Activated CD4-positive, alpha-beta T cell treated with anti-CD3 and anti-CD28 coated beads, Interleukin-2, amount 50 U/mL, for 16 hours (primary cell): ENCODE measurements at regions not wholly inside any gene's neighbourhood (a gene's known extent, or its start where the extent isn't known, plus 50 kb on each side); places are given as distances from the start of the nearest gene placed in this dataset.

Source experiments
- DNase-seq: peaks from one replicate; pipeline ENCODE4 v3.0.0-alpha.2; 2020

- DNase-seq: no peak
Observed at GRCh38 chr2:145137211-145137610, 617.3 kb upstream of the ZEB2 start.

- no peak for DNase-seq
Observed at GRCh38 chr2:145136702-145137101, 616.8 kb upstream of the ZEB2 start.

DNA sequence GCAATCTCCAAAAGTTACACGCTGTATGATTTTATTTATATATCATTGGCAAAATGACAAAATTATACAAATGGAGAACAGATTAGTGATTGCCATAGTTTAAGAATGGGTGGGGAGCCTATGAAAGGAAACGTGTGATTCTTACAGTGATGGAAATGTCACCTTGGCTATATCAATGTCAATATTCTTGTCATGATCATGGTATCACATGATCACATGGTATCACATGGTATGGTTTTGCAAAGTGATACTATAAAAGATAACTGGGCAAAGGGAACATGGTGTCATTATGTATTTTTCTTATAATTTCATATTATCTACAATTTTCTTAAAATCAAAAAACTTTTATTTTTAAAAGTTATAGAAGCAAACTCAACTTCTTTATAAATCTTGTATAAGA lies 606.2 kb upstream of the ZEB2 start:
- no peak for DNase-seq

DNA sequence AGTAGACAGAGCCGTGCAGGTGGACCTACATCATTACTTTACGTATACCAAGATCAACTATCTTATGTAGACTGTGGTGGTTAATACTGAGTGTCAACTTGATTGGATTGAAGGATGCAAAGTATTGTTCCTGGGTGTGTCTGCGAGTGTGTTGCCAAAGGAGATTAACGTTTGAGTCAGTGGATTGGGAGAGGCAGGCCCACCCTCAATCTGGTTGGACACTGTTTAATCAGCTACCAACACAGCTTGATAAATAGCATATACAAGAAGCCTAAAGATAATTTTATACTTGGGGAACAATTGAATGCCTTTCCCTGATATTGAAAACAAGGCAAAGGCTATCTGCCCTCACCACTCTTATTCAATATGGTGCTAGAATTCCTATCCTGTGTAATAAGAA lies 604.2 kb upstream of the ZEB2 start:
- no peak for DNase-seq

- DNase-seq: no peak
Observed at GRCh38 chr2:145123606-145124005, 603.7 kb upstream of the ZEB2 start.

DNA sequence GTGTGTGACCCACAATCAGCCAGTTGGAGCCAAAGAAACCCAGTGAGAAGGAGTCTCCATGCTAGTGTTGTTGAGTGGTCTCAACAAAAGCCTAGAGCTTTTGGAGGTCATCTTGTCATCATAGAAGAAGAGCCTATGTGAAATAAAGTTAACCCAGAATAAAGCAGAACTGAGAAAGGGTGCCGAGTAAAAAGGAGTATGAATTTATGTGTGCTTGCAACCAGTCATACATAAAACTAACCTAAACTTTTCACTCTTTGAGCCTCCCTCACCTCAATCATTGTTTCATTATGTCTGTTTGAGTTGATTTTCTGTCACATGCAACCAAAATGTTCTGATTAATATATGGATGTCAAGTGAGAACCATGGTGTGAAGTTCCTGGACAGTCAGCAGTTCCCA lies 599.3 kb upstream of the ZEB2 start:
- DNase-seq: no peak

- DNase-seq: no peak
Observed at GRCh38 chr2:145116834-145117725, 597.2 kb upstream of the ZEB2 start.

DNA sequence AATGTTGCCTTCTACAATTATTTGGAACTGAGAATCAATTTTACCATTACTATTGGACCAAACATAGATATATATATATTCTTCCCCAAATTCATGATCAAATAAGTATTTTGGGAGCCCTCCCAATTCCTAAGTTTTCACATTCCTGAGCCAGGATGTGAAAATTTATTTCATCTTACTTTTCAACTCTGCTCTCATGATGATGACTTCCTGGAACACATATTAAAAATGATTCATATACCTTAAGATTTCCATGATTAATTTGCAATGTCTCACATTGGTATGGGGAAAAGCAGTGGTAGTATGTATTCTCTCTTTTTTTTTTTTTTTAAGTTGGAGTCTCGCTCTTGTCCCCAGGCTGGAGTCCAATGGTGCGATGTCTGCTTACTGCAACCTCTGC lies 596.1 kb upstream of the ZEB2 start:
- no peak for DNase-seq

DNA sequence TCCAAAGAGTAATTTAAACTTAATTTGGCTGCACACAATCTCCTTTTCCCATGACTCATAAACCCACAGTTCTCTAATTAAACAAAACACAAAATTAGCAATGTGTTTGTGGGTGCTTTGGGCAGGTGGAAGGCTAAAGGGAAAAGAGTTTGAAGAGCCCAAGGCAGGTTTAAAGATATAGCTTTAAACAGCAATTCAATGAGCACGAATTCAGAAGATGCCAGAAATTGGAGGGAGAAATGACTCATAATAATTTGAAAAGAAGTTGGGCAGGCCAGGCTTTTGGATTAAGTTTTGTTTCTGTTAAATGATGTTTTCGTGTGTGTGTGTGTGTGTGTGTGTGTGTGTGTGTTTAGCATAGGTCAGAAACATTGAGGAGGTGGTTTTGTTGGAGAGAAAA lies 594.8 kb upstream of the ZEB2 start:
- no peak for DNase-seq

DNA sequence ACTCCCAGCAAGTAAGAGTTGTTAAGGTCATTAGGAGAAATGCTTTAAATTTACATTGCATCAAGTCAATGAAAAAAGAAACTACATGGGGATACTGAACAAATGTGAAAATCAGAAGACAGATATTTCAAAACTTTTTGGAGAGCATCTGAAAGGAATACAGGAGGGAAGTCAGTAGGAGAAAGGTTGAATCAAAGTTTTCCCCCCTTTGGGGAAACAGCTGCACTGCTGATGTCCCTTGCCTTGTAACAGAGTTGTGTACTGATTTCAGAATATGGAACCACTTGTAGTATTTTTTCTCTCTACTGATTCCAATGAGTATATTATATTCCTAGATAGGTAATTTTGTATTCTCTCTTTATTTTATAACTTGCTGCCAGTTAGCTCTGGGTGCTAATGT lies 592.5 kb upstream of the ZEB2 start:
- DNase-seq: no peak

GRCh38 chr2:145110668-145111356 lies 590.9 kb upstream of the ZEB2 start:
- no peak for DNase-seq

DNA sequence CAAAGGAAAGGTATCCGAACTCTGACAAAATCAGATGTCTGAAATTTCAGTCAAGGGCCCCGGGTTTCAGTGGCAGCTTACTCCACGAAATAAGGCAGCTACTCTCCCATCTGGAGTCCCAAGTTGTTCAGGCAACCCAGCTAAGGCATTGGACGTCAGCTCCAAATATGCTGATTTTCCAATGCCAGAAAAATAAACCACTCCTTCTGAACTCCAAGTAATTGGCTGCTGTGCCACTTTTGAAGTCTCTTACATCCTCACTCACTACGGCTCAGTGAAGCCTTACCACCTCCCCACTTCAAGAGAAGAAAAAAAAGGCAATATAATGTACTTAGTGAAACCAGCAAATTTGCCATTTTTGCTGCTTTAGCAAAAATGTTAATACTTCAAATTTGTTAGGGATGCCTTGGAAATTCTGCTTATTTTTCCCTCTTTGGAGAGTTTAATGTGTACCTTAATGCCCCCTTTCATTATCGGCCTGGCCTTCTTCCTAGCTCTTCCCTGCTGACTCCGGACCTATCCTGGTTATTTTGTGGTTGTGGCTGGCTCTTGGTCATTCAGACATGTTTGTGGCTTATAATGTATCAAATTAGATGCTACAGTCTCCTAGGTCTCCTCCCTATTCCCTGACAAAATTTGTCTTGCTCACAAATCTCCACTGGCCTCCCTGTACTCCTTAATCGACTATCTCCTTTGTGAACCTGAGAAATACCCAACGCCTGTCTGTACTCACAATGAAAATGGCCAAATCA lies 589.2 kb upstream of the ZEB2 start:
- no peak for DNase-seq

GRCh38 chr2:145108361-145108778 lies 588.5 kb upstream of the ZEB2 start:
- DNase-seq: no peak

GRCh38 chr2:145106293-145106692 lies 586.4 kb upstream of the ZEB2 start:
- DNase-seq: no peak

DNA sequence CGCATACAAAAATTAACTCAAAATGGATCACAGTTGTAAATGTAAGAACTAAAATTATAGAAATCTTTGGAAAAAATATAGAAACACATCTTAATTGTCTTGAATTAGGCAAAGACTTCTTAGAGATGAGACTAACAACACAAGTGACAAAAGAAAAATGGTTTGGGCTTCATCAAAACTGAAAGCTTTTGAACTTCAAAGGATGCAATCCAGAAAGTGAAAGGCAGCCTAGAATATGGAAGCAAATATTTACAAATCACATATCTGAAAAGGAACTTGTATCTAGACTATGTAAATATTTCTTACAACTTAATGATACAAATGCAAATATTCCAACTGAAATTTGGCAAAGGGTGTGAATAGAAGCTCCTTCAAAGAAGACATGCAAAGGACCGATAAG lies 582.8 kb upstream of the ZEB2 start:
- no peak for DNase-seq

DNA sequence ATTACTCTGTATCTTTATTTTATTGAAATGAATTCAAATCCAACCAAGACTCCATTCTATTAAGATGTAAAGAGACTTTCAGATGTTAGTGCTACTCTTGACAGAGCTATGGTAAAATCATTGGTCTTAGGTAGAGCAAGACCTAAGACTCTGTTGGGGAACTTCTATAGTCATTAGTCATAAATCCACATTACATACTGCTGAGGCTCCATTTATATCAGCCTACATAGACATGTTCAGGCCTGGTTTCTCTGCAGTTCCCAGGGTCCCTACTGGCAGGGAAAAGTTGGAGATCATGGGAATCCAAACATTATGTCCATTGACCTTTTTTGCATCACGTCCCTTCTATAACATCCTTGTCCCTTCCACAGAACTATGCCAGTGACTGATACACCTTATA lies 580.4 kb upstream of the ZEB2 start:
- no peak for DNase-seq

- DNase-seq: no peak
Observed at GRCh38 chr2:145096582-145096981, 576.7 kb upstream of the ZEB2 start.

DNA sequence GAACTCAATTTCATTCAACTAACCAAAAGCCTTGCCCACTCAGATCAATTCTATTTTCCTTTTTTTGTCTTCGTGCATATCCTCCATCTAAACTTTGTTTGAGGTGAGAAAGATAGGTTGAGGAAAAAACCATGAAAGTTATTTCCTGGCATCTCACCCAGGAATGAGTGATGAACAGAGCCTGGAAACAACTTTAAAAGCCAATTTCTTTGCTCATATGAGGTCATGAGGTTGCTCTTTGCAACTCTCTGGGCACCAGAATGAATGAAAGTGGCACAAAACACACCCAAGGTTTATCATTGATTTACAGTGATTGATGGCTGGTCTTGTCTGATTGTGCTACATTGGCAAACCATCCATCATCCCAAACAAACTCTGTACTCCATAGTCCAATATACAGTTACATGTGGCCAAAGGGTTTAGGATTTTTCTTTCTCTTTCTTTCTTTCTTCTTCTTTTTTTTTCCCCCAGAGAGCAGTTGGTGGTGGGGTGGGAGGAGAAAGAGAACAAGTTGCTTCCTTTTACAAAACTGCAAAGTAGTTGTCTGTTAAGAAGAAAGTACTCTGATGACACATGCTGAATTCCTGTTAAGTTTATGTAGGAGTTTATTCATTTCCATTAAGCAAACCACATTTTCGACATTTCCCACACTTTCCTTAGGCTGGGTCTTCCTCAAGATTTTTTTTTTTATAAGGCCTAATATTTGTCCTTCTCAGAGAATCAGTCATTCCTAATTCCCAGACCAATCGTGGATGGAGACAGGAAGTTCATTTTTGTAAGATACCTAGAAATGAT lies 575.9 kb upstream of the ZEB2 start:
- no peak for DNase-seq

- no peak for DNase-seq
Observed at GRCh38 chr2:145094370-145094769, 574.5 kb upstream of the ZEB2 start.

DNA sequence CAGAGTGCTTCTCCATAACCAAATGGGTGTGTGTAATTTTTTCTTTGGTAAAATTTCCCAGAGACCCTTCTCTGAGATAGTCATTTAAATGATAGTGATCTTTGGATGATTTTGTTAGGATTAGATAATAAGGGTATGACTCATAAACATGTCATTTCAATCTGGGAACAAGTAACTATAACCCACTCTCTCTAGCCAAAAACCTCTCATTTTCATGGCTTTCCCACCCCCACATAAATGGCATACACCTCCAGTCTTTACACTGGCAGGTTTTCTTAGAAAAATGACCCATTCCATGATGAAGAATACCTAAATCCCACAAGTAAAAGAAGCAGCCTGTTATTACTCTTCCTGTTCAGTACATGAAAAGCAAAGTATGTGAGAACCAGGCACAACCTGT lies 572.0 kb upstream of the ZEB2 start:
- no peak for DNase-seq

DNA sequence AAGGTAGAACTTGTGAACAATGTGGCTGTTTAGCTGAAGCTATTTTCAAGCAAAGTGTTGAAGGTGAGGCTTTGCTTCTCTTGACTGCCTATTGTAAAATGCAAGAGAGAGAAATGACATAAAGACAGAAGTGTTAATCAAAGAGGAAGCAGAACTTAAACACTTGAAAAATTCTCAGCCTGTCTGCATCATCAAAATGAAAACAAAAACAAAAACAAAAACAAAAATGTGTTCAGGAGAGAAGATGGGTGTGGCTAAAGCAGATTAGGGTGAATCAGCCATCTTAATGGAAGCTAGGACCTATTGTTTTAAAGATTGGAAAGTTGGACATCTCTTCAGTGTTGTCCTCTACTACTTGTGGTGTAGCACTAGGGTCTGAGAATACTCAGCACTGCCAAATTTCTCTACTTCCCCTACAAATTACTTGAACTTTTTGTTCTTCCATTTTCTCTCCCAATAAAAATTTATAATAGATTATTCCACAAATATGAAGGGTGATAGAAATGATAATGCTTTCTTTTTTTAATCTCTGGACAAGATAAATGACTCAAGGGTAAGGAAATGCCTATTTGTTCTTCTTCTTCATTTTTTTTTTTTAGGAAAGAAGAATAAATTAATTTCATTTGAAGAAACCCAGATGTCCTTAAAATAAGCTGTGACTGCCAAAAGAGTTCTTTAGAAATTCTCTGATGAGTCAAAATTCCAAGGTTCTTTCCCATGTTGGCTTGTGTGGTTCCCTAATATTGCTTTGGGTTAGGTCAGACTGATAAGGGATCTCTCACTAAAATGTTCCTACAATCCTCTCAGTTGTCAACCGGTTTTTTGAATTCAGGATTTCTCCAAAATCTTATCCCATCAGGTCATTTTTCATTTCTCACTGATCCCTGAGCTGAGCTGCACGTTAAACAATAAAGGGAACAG lies 571.2 kb upstream of the ZEB2 start:
- no peak for DNase-seq

- DNase-seq: no peak
Observed at GRCh38 chr2:145088756-145089155, 568.8 kb upstream of the ZEB2 start.
